Ectodermal cell (in vitro differentiated cells): ENCODE measurements at regions not wholly inside any gene's neighbourhood (a gene's known extent, or its start where the extent isn't known, plus 50 kb on each side); places are given as distances from the start of the nearest gene placed in this dataset.

ENCODE experiments used
- H3K27ac ChIP-seq: 2 replicates; pipeline ENCODE4 v1.7.0; 2013; ENCODE audit warnings: mild to moderate bottlenecking, low read depth, low read length; ENCODE audit not compliant: insufficient read depth, poor library complexity, severe bottlenecking
- H3K27me3 ChIP-seq: 2 replicates; pipeline ENCODE4 v1.7.0; 2013; ENCODE audit warnings: mild to moderate bottlenecking, low read length; ENCODE audit not compliant: insufficient read depth, control insufficient read depth, poor library complexity, severe bottlenecking
- H3K36me3 ChIP-seq: one replicate; pipeline ENCODE4 v1.7.0; 2013; ENCODE audit warnings: low read length; ENCODE audit not compliant: control insufficient read depth, insufficient read depth
- H3K4me1 ChIP-seq: one replicate; pipeline ENCODE4 v1.7.0; 2013; ENCODE audit warnings: low read length; ENCODE audit not compliant: control insufficient read depth, insufficient read depth
- H3K4me3 ChIP-seq: 2 replicates; pipeline ENCODE4 v1.7.0; 2013; ENCODE audit warnings: low read depth, low read length, control low read depth; ENCODE audit not compliant: insufficient read depth
- H3K9me3 ChIP-seq: 2 replicates; pipeline ENCODE4 v1.7.0; 2013; ENCODE audit warnings: mild to moderate bottlenecking, low read length, moderate library complexity; ENCODE audit not compliant: control insufficient read depth
- WGBS, 2 experiments: methylation state at CpG; one replicate each; pipeline ENCODE4 v1.1.7; 2013; ENCODE audit warnings: missing lambda C conversion rate in 2 of 2; 5-methylcytosine and 5-hydroxymethylcytosine counted together

- 100% methylated on average over 1 of the region's 1 CpG for WGBS, 2 experiments
- no peaks in the 10 kb centered on the region for H3K27me3 ChIP-seq
- no peak overlapping the region for H3K27ac ChIP-seq
- H3K36me3 ChIP-seq = no peaks in the 10 kb centered on the region
- no peaks in the 10 kb centered on the region for H3K9me3 ChIP-seq
- H3K4me1 ChIP-seq = no peaks in the 10 kb centered on the region
- no peak overlapping the region for H3K4me3 ChIP-seq
Observed at GRCh38 chr1:13994386-13994785, 294.4 kb downstream of the PRDM2 start.

- Histone ChIP-seq H3K4me1 (no peaks in the 10 kb centered on the region), H3K27ac (no peak overlapping the region), H3K9me3 (no peaks in the 10 kb centered on the region), H3K27me3 (no peaks in the 10 kb centered on the region), H3K4me3 (no peak overlapping the region), H3K36me3 (no peaks in the 10 kb centered on the region)
- 67 to 83% methylated on average over 2 of the region's 2 CpGs for WGBS, 2 experiments
Observed at GRCh38 chr1:13996334-13996733, 296.3 kb downstream of the PRDM2 start.

GRCh38 chr1:14003552-14003951 is 303.6 kb downstream of the PRDM2 start:
- Histone ChIP-seq H3K4me1 (no peaks in the 10 kb centered on the region), H3K9me3 (no peaks in the 10 kb centered on the region), H3K4me3 (no peak overlapping the region), H3K36me3 (no peaks in the 10 kb centered on the region), H3K27me3 (no peaks in the 10 kb centered on the region), H3K27ac (no peak overlapping the region)
- WGBS, 2 experiments = 83 to 100% methylated on average over 1 of the region's 1 CpG

GRCh38 chr1:14009582-14009981 is 309.6 kb downstream of the PRDM2 start:
- Histone ChIP-seq H3K27ac (no peak overlapping the region), H3K4me3 (no peak overlapping the region), H3K4me1 (no peaks in the 10 kb centered on the region), H3K27me3 (no peaks in the 10 kb centered on the region), H3K36me3 (no peaks in the 10 kb centered on the region), H3K9me3 (no peaks in the 10 kb centered on the region)
- WGBS, 2 experiments = 90 to 94% methylated on average over 3 of the region's 3 CpGs

- Histone ChIP-seq H3K4me1 (no peaks in the 10 kb centered on the region), H3K36me3 (no peaks in the 10 kb centered on the region), H3K9me3 (no peaks in the 10 kb centered on the region), H3K27ac (no peak overlapping the region), H3K27me3 (no peaks in the 10 kb centered on the region), H3K4me3 (no peak overlapping the region)
Observed at GRCh38 chr1:14010476-14010875, 310.5 kb downstream of the PRDM2 start.

GRCh38 chr1:14011132-14011531 is 311.1 kb downstream of the PRDM2 start:
- Histone ChIP-seq H3K4me3 (no peak overlapping the region), H3K4me1 (no peaks in the 10 kb centered on the region), H3K27me3 (no peaks in the 10 kb centered on the region), H3K36me3 (no peaks in the 10 kb centered on the region), H3K27ac (no peak overlapping the region), H3K9me3 (no peaks in the 10 kb centered on the region)
- WGBS, 2 experiments = 86 to 87% methylated on average over 9 of the region's 9 CpGs

GRCh38 chr1:14011888-14012287 is 311.9 kb downstream of the PRDM2 start:
- H3K36me3 ChIP-seq = no peaks in the 10 kb centered on the region
- no peaks in the 10 kb centered on the region for H3K9me3 ChIP-seq

GRCh38 chr1:14014929-14015328 is 314.9 kb downstream of the PRDM2 start:
- WGBS, 2 experiments = 88 to 90% methylated on average over 3 of the region's 3 CpGs
- Histone ChIP-seq H3K4me1 (peaks cover 5% of the 10 kb centered on the region), H3K4me3 (no peak overlapping the region), H3K27ac (no peak overlapping the region), H3K9me3 (no peaks in the 10 kb centered on the region), H3K36me3 (no peaks in the 10 kb centered on the region), H3K27me3 (no peaks in the 10 kb centered on the region)

More at GRCh38 chr1:14011888-14012287, 311.9 kb downstream of the PRDM2 start:
- Histone ChIP-seq H3K27ac (no peak overlapping the region), H3K27me3 (no peaks in the 10 kb centered on the region), H3K4me1 (no peaks in the 10 kb centered on the region), H3K4me3 (no peak overlapping the region)

GRCh38 chr1:14015917-14016316 is 315.9 kb downstream of the PRDM2 start:
- Histone ChIP-seq H3K4me1 (peaks cover 5% of the 10 kb centered on the region), H3K9me3 (no peaks in the 10 kb centered on the region), H3K4me3 (no peak overlapping the region), H3K36me3 (no peaks in the 10 kb centered on the region), H3K27me3 (no peaks in the 10 kb centered on the region), H3K27ac (no peak overlapping the region)
- 87 to 93% methylated on average over 4 of the region's 4 CpGs for WGBS, 2 experiments

GRCh38 chr1:14017531-14017961 is 317.6 kb downstream of the PRDM2 start:
- Histone ChIP-seq H3K36me3 (no peaks in the 10 kb centered on the region), H3K9me3 (no peaks in the 10 kb centered on the region), H3K27ac (no peak overlapping the region), H3K4me3 (no peak overlapping the region), H3K4me1 (peaks cover 5% of the 10 kb centered on the region), H3K27me3 (no peaks in the 10 kb centered on the region)
- WGBS, 2 experiments = 66 to 67% methylated on average over 7 of the region's 7 CpGs

GRCh38 chr1:14019461-14019860 is 319.5 kb downstream of the PRDM2 start:
- H3K9me3 ChIP-seq = no peaks in the 10 kb centered on the region
- WGBS, 2 experiments = 100% methylated on average over 1 of the region's 1 CpG; no CpG with 5 or more reads in 1 of the 2 experiments
- H3K36me3 ChIP-seq = no peaks in the 10 kb centered on the region
- no peaks in the 10 kb centered on the region for H3K27me3 ChIP-seq
- H3K4me3 ChIP-seq = no peak overlapping the region
- H3K27ac ChIP-seq = no peak overlapping the region
- peaks cover 5% of the 10 kb centered on the region for H3K4me1 ChIP-seq
